GM12878 (cell line): ENCODE measurements at regions not wholly inside any gene's neighbourhood (a gene's known extent, or its start where the extent isn't known, plus 50 kb on each side); places are given as distances from the start of the nearest gene placed in this dataset.

Source experiments
- ATAC-seq: fragments of 200-7000 bp; cut with Tn5 transposase; 3 replicates; pipeline ENCODE4 v1.9.1; 2020; ENCODE audit warnings: mild to moderate bottlenecking, moderate library complexity
- BruUV-seq: library from RNA; stranded (reverse); fragments of 400-500 nt; replicated peaks from 2 replicates; lab custom pipeline; 2021; lab: Mats Ljungman, UMichigan
- CTCF ChIA-PET: fragments of 300-600 bp; sonication (Branson Sonifier 250); formaldehyde crosslinking; extraction: SDS; loops from one replicate; lab custom pipeline; 2021; ENCODE audit warnings: inconsistent platforms; lab: Yijun Ruan, JAX
- POLR2A ChIA-PET: fragments of 350-600 bp; formaldehyde crosslinking; extraction: SDS; loops from one replicate; lab custom pipeline; 2021; ENCODE audit warnings: inconsistent platforms; lab: Charles Lee
- RAD21 ChIA-PET: fragments of 300-600 bp; sonication (Branson Sonifier 250); formaldehyde crosslinking; loops from one replicate; lab custom pipeline; 2023; ENCODE audit warnings: antibody characterized with exemption; ENCODE audit not compliant: unreplicated experiment; lab: Charles Lee
- SMC1A ChIA-PET: fragments of 300-600 bp; sonication (Branson Sonifier 250); formaldehyde crosslinking; loops from one replicate; lab custom pipeline; 2023; ENCODE audit not compliant: unreplicated experiment, uncharacterized antibody; lab: Charles Lee
- DNase-seq: peaks from one replicate; pipeline ENCODE4 v3.0.0-alpha.2; 2011; ENCODE audit warnings: low read depth, low spot score
- FAIRE-seq: peaks from 3 replicates; lab custom pipeline; 2011; peaks lifted over from hg19 to GRCh38; lab: Jason Lieb, UNC
- H2AFZ ChIP-seq: 2 replicates; pipeline ENCODE4 v1.6.0; 2011; ENCODE audit warnings: low read depth, low read length, control low read depth; ENCODE audit not compliant: control insufficient read depth
- H3K27ac ChIP-seq: 2 replicates; pipeline ENCODE4 v1.5.1; 2011; ENCODE audit warnings: control low read depth; ENCODE audit not compliant: control insufficient read depth, insufficient read depth
- H3K27me3 ChIP-seq, 2 experiments: replicated peaks in 1 of 2; 2 replicates each; pipeline versions ENCODE4 v1.6.0 to v1.6.1; 2011; ENCODE audit warnings: low read length in 1 of 2; ENCODE audit not compliant: control insufficient read depth in 2 of 2, insufficient read depth in 2 of 2
- H3K36me3 ChIP-seq, 2 experiments: 2 replicates each; pipeline ENCODE4 v1.5.1; 2011; ENCODE audit warnings: low read length in 1 of 2; ENCODE audit not compliant: control insufficient read depth in 2 of 2, insufficient read depth in 2 of 2
- H3K4me1 ChIP-seq: 2 replicates; pipeline ENCODE4 v1.6.1; 2011; ENCODE audit warnings: mild to moderate bottlenecking, low read length, moderate library complexity, mixed read lengths; ENCODE audit not compliant: control insufficient read depth, insufficient read depth
- H3K4me2 ChIP-seq: 2 replicates; pipeline ENCODE4 v1.6.0; 2011; ENCODE audit warnings: control low read depth; ENCODE audit not compliant: control insufficient read depth, insufficient read depth
- H3K4me3 ChIP-seq: fragments of 200-600 bp; sonication (generic); 2 replicates; pipeline ENCODE4 v1.5.1; 2016
- H3K79me2 ChIP-seq: 2 replicates; pipeline ENCODE4 v1.6.0; 2011; ENCODE audit warnings: low read length; ENCODE audit not compliant: control insufficient read depth, insufficient read depth
- H3K9ac ChIP-seq: 2 replicates; pipeline ENCODE4 v1.8.0; 2011; ENCODE audit warnings: low read length, control low read depth, mixed read lengths; ENCODE audit not compliant: control insufficient read depth, insufficient read depth
- H3K9me3 ChIP-seq: replicated peaks from 3 replicates; pipeline ENCODE4 v1.5.1; 2011; ENCODE audit warnings: mild to moderate bottlenecking, low read length; ENCODE audit not compliant: control insufficient read depth, insufficient read depth
- H4K20me1 ChIP-seq: 2 replicates; pipeline ENCODE4 v1.6.0; 2011; ENCODE audit not compliant: control insufficient read depth, insufficient read depth
- DPF2 ChIP-seq: fragments of 450-650 bp; IDR thresholded peaks from 2 replicates; pipeline ENCODE4 v1.6.1; 2017; ENCODE audit warnings: mild to moderate bottlenecking
- FOS ChIP-seq: IDR thresholded peaks from 3 replicates; pipeline ENCODE4 v1.6.1; 2011; ENCODE audit warnings: borderline replicate concordance; ENCODE audit not compliant: insufficient read length; ENCODE audit errors: extremely low read depth
- JUND ChIP-seq: IDR thresholded peaks from 2 replicates; pipeline ENCODE4 v1.6.1; 2012; ENCODE audit warnings: low read depth, mild to moderate bottlenecking, low read length, improper control_type of control experiment, moderate library complexity
- NRF1 ChIP-seq: conservative IDR thresholded peaks from 2 replicates; pipeline ENCODE4 v1.6.1; 2011; ENCODE audit warnings: mild to moderate bottlenecking, low read depth, low read length, improper control_type of control experiment
- POU2F2 ChIP-seq: IDR thresholded peaks from 3 replicates; pipeline ENCODE4 v1.6.1; 2011; ENCODE audit warnings: low read depth, mild to moderate bottlenecking, low read length, borderline replicate concordance
- RELA ChIP-seq: fragments of 450-650 bp; IDR thresholded peaks from 2 replicates; pipeline ENCODE4 v1.8.0; 2014; ENCODE audit warnings: borderline replicate concordance; ENCODE audit not compliant: partially characterized antibody
- SMC3 ChIP-seq: IDR thresholded peaks from 2 replicates; pipeline ENCODE4 v1.6.1; 2011; ENCODE audit warnings: low read length, improper control_type of control experiment, borderline replicate concordance
- WGBS: methylation state at CpG from one replicate; pipeline ENCODE4 v1.1.6; 2016; ENCODE audit warnings: low lambda C conversion rate; ENCODE audit not compliant: insufficient replicate concordance, insufficient coverage; ENCODE audit errors: missing lambda C conversion rate; 5-methylcytosine and 5-hydroxymethylcytosine counted together
- in situ Hi-C: fragments of 300-500 bp; cut with MboI; formaldehyde crosslinking; loops from 9 replicates; pipeline ENCODE4 v1.14.3; 2018; ENCODE audit warnings: mixed read lengths
- intact Hi-C: fragments of 100-400 bp; cut with micrococcal nuclease; formaldehyde crosslinking; loops from one replicate; pipeline ENCODE4 v1.14.2; 2022; ENCODE audit not compliant: unreplicated experiment
- TF ChIP-seq, protein P1 (sequence below): fragments of 450-650 bp; IDR thresholded peaks from 2 replicates; pipeline ENCODE4 v1.6.1; 2017; ENCODE audit warnings: low read depth, mild to moderate bottlenecking, moderate library complexity
- TF ChIP-seq, protein P2 (sequence below): IDR thresholded peaks from 2 replicates; pipeline ENCODE4 v1.6.1; 2012; ENCODE audit warnings: low read depth, low read length, improper control_type of control experiment
- TF ChIP-seq, protein P3 (sequence below): IDR thresholded peaks from 2 replicates; pipeline ENCODE4 v1.6.1; 2011; ENCODE audit warnings: low read depth, low read length, improper control_type of control experiment, borderline replicate concordance
- TF ChIP-seq, protein P4 (sequence below): fragments of 450-650 bp; IDR thresholded peaks from 2 replicates; pipeline ENCODE4 v1.6.1; 2016; ENCODE audit warnings: mild to moderate bottlenecking
- TF ChIP-seq, protein P5 (sequence below): IDR thresholded peaks from 2 replicates; pipeline ENCODE4 v1.6.1; 2011; ENCODE audit warnings: borderline replicate concordance, low read depth, mild to moderate bottlenecking, moderate library complexity, low read length; ENCODE audit not compliant: insufficient read depth, poor library complexity, severe bottlenecking

DNA sequence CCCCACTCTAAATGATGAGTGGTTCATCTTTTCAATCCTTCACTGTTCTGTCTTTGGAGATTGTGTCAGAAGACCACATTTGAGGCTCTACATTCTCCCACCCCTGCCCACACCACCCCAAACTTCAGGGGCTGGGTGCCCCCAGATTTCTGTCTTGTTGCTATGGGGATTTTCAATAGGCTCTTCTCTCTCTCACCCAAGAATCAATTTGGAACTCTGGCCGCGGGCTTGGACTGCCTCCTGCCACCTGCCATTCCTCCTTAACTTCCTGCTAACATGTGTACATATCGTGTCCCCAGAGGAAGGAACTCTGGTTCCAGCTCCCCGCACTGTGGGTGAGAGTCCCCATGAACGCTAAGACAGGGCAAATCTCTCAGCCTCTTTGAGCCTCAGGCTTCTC lies 67.4 kb upstream of the LARS2 start (continued):
- TF ChIP-seq, protein P1, sequence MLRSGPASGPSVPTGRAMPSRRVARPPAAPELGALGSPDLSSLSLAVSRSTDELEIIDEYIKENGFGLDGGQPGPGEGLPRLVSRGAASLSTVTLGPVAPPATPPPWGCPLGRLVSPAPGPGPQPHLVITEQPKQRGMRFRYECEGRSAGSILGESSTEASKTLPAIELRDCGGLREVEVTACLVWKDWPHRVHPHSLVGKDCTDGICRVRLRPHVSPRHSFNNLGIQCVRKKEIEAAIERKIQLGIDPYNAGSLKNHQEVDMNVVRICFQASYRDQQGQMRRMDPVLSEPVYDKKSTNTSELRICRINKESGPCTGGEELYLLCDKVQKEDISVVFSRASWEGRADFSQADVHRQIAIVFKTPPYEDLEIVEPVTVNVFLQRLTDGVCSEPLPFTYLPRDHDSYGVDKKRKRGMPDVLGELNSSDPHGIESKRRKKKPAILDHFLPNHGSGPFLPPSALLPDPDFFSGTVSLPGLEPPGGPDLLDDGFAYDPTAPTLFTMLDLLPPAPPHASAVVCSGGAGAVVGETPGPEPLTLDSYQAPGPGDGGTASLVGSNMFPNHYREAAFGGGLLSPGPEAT, result no peak
- TF ChIP-seq POU2F2 (no peak), FOS (no peak)
- TF ChIP-seq, protein P2, sequence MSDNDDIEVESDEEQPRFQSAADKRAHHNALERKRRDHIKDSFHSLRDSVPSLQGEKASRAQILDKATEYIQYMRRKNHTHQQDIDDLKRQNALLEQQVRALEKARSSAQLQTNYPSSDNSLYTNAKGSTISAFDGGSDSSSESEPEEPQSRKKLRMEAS, result no peak
- TF ChIP-seq, all 136 proteins: peak for 0

DNA sequence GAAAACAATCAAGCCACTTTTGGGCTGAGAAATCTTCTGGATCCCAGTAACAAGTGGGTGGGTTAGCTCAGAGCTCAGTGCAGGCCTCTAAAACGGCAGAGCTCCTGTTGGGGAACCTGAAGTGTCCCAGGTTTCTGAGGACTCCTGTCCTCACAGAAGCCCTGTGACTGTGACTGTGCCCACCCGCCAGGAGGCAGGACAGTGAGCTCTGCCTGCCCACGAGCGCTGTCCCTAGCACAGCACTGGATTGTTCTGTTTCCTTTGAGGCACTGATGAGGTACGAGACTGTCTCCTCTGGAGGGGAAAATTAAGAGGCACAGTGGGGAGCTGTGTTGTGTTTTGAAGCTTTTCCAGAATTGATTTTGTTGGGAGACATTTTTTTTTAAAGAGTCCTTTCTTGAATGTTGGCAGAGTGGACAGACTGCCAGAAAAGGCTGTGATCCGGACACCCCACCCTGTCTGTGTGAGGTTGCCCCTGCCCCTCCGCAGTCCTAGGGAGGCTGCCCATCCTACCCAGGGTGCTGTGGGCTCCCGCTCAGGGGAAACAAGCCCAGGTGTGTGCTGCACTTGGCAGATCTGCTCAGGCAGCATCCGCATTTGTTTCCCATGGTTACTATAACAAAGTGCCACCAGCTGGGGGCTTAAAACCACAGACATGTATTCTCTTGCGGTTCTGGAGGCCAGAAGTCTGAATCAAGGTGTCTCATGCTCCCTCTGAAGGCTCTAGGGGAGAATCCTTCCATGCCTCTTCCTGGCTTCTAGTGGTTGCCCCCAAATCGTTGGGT lies 66.6 kb upstream of the LARS2 start:
- Histone ChIP-seq H3K79me2 (no peaks in the 10 kb centered on the region), H4K20me1 (no peaks in the 10 kb centered on the region), H2AFZ (no peak overlapping the region), H3K9me3 (no peaks in the 10 kb centered on the region), H3K4me1 (no peaks in the 10 kb centered on the region), H3K9ac (no peak overlapping the region), H3K36me3 (no peaks in the 10 kb centered on the region), H3K4me2 (no peak overlapping the region), H3K27ac (no peak overlapping the region), H3K4me3 (no peak overlapping the region), H3K27me3 (peaks cover 0 to 2% of the 10 kb centered on the region in 2 experiments; a peak in 2 of 4 replicates)
- DNase-seq, result no peak
- in situ Hi-C loops, result no loop called here
- RAD21 ChIA-PET, result no interaction called here
- FAIRE-seq, result no peak
- no peak for ATAC-seq
- POLR2A ChIA-PET, result no interaction called here
- no TSS peak for BruUV-seq
- intact Hi-C loops, result no loop called here
- CTCF ChIA-PET, result interaction anchor here (0.5 kb wide), 1 partner anchor 111 kb away, joined by 3 read pairs; no protein-coding TSS in a partner anchor
- SMC1A ChIA-PET, result no interaction called here
- 27% methylated on average over 11 of the region's 11 CpGs for WGBS
- TF ChIP-seq NRF1 (no peak), SMC3 (no peak), JUND (no peak), DPF2 (no peak), RELA (no peak)
- TF ChIP-seq, protein P3, sequence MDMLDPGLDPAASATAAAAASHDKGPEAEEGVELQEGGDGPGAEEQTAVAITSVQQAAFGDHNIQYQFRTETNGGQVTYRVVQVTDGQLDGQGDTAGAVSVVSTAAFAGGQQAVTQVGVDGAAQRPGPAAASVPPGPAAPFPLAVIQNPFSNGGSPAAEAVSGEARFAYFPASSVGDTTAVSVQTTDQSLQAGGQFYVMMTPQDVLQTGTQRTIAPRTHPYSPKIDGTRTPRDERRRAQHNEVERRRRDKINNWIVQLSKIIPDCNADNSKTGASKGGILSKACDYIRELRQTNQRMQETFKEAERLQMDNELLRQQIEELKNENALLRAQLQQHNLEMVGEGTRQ, result no peak
- TF ChIP-seq, protein P4, sequence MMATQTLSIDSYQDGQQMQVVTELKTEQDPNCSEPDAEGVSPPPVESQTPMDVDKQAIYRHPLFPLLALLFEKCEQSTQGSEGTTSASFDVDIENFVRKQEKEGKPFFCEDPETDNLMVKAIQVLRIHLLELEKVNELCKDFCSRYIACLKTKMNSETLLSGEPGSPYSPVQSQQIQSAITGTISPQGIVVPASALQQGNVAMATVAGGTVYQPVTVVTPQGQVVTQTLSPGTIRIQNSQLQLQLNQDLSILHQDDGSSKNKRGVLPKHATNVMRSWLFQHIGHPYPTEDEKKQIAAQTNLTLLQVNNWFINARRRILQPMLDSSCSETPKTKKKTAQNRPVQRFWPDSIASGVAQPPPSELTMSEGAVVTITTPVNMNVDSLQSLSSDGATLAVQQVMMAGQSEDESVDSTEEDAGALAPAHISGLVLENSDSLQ, result no peak
- TF ChIP-seq, protein P5, sequence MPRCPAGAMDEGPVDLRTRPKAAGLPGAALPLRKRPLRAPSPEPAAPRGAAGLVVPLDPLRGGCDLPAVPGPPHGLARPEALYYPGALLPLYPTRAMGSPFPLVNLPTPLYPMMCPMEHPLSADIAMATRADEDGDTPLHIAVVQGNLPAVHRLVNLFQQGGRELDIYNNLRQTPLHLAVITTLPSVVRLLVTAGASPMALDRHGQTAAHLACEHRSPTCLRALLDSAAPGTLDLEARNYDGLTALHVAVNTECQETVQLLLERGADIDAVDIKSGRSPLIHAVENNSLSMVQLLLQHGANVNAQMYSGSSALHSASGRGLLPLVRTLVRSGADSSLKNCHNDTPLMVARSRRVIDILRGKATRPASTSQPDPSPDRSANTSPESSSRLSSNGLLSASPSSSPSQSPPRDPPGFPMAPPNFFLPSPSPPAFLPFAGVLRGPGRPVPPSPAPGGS, result no peak
